A673 (cell line): ENCODE measurements at regions not wholly inside any gene's neighbourhood (a gene's known extent, or its start where the extent isn't known, plus 50 kb on each side); places are given as distances from the start of the nearest gene placed in this dataset.

Source experiments
- BruUV-seq: library from RNA; stranded (reverse); fragments of 400-500 nt; replicated peaks from 2 replicates; lab custom pipeline; 2021; lab: Mats Ljungman, UMichigan
- CTCF ChIA-PET: fragments of 300-600 bp; sonication (Branson Sonifier 250); formaldehyde crosslinking; loops from one replicate; lab custom pipeline; 2022; ENCODE audit warnings: antibody characterized with exemption; lab: Charles Lee
- POLR2A ChIA-PET: fragments of 300-600 bp; sonication (Branson Sonifier 250); formaldehyde crosslinking; loops from one replicate; lab custom pipeline; 2022; ENCODE audit warnings: antibody characterized with exemption; ENCODE audit not compliant: low non-redundant PET; lab: Charles Lee
- DNase-seq: peaks from one replicate; pipeline ENCODE4 v3.0.0-alpha.2; 2015; ENCODE audit warnings: low spot score
- H3K27ac ChIP-seq: fragments of 200-600 bp; sonication (generic); 2 replicates; pipeline ENCODE4 v1.5.1; 2016; ENCODE audit warnings: mixed run types, low read depth, mild to moderate bottlenecking, mixed read lengths, antibody characterized with exemption, low read length; ENCODE audit not compliant: poor library complexity, severe bottlenecking
- H3K27me3 ChIP-seq: fragments of 200-600 bp; sonication (generic); replicated peaks from 2 replicates; pipeline ENCODE4 v1.6.1; 2017; ENCODE audit warnings: mixed run types, low read depth, mild to moderate bottlenecking, mixed read lengths, antibody characterized with exemption, low read length; ENCODE audit not compliant: insufficient read depth, poor library complexity
- H3K36me3 ChIP-seq: fragments of 200-600 bp; sonication (generic); 2 replicates; pipeline ENCODE4 v1.6.1; 2016; ENCODE audit warnings: mixed run types, mild to moderate bottlenecking, mixed read lengths, antibody characterized with exemption, low read length; ENCODE audit not compliant: insufficient read depth, poor library complexity, severe bottlenecking
- H3K4me1 ChIP-seq: fragments of 200-600 bp; sonication (generic); 2 replicates; pipeline ENCODE4 v1.6.1; 2017; ENCODE audit warnings: mixed run types, mild to moderate bottlenecking, mixed read lengths, antibody characterized with exemption, low read length; ENCODE audit not compliant: insufficient read depth, poor library complexity, severe bottlenecking
- H3K4me3 ChIP-seq: fragments of 200-600 bp; sonication (generic); 2 replicates; pipeline ENCODE4 v1.5.1; 2016; ENCODE audit warnings: low read depth, mixed run types, mild to moderate bottlenecking, mixed read lengths, low read length; ENCODE audit not compliant: poor library complexity, severe bottlenecking
- H3K9me3 ChIP-seq: fragments of 200-600 bp; sonication (generic); 2 replicates; pipeline ENCODE4 v1.6.1; 2016; ENCODE audit warnings: mixed run types, low read depth, mild to moderate bottlenecking, mixed read lengths, antibody characterized with exemption, low read length; ENCODE audit not compliant: poor library complexity, severe bottlenecking
- EZH2 ChIP-seq: fragments of 200-600 bp; sonication (generic); IDR thresholded peaks from 2 replicates; pipeline ENCODE4 v1.6.1; 2017; ENCODE audit warnings: borderline replicate concordance, low read depth, mild to moderate bottlenecking, mixed read lengths, antibody characterized with exemption, low read length; ENCODE audit not compliant: poor library complexity, severe bottlenecking
- intact Hi-C: fragments of 100-400 bp; cut with micrococcal nuclease; formaldehyde crosslinking; loops from one replicate; pipeline ENCODE4 v1.10.0; 2022; ENCODE audit not compliant: unreplicated experiment
- TF ChIP-seq, protein P1 (sequence below): fragments of 300-800, 200-600 bp; sonication (generic); conservative IDR thresholded peaks from 2 replicates; pipeline ENCODE4 v1.5.1; 2017; ENCODE audit warnings: low read depth, mild to moderate bottlenecking, antibody characterized with exemption, low read length, moderate library complexity, mixed read lengths

DNA sequence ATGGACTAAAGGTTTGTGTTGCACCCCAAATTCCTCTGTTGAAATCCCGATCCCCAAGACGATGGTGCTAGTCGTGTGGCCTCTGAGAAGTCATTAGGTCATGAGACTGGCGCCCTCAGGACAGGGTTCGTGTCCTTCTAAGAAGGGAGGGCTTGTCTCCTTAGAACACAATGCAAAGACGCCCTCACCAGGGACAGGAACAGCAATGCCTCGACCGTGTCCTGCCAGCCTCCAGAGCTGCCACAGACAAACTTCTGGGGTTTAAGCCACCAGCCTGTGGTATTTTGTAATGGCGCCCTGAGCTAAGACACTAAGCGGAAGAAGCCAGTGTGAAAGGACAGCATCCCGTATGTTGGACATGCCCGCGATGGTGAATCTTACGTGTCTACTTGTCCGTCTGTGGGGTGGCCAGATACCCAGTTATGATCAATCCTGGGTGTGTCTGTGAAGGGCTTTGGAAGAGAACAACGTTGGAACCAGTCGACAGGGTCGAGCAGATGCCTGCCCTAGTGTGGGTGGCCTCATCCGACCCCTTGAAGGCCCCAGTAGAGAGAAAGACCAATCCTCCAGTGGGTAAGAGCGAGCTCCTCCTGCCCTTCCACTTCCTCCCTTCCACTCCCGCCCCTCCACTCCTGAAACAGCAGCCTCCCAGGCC is 279.2 kb upstream of the IRX2 start:
- POLR2A ChIA-PET: no interaction called here
- Histone ChIP-seq H3K9me3 (peaks cover 19% of the 10 kb centered on the region), H3K4me1 (no peaks in the 10 kb centered on the region), H3K27ac (no peak overlapping the region), H3K4me3 (no peak overlapping the region), H3K36me3 (no peaks in the 10 kb centered on the region), H3K27me3 (no peaks in the 10 kb centered on the region)
- no TSS peak for BruUV-seq
- TF ChIP-seq, protein P1, sequence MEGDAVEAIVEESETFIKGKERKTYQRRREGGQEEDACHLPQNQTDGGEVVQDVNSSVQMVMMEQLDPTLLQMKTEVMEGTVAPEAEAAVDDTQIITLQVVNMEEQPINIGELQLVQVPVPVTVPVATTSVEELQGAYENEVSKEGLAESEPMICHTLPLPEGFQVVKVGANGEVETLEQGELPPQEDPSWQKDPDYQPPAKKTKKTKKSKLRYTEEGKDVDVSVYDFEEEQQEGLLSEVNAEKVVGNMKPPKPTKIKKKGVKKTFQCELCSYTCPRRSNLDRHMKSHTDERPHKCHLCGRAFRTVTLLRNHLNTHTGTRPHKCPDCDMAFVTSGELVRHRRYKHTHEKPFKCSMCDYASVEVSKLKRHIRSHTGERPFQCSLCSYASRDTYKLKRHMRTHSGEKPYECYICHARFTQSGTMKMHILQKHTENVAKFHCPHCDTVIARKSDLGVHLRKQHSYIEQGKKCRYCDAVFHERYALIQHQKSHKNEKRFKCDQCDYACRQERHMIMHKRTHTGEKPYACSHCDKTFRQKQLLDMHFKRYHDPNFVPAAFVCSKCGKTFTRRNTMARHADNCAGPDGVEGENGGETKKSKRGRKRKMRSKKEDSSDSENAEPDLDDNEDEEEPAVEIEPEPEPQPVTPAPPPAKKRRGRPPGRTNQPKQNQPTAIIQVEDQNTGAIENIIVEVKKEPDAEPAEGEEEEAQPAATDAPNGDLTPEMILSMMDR: no peak
- no peak for TF ChIP-seq EZH2
- intact Hi-C loops: no loop called here
- DNase-seq: no peak
- CTCF ChIA-PET: no interaction called here

DNA sequence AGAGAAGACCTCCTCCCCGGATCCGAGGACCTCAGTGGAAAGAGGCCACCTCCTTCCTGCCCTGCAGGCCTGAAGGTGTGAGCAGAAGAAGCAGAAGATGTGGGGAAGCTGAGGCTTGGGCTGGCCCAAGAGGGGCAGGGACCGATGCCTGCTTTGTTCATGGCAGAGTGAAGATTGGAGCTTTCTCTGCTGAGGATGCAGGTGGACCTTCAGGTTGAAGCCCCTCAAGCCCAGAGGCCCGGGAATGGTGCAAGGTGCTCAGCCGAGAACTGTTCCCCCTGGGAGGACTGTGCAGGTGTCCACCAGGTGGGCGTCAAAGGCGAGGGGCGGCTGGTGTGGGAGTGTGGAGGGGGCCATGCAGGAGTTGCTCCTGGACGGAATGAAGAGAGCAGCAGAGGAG is 277.9 kb upstream of the IRX2 start:
- Histone ChIP-seq H3K9me3 (peaks cover 20% of the 10 kb centered on the region), H3K36me3 (no peaks in the 10 kb centered on the region), H3K27ac (no peak overlapping the region), H3K4me3 (no peak overlapping the region), H3K4me1 (no peaks in the 10 kb centered on the region), H3K27me3 (no peaks in the 10 kb centered on the region)
- ChIA-PET CTCF (no interaction called here), POLR2A (no interaction called here)
- no peak for TF ChIP-seq EZH2
- TF ChIP-seq, protein P1: no peak
- no peak for DNase-seq
- intact Hi-C loops: no loop called here
- BruUV-seq: no TSS peak

DNA sequence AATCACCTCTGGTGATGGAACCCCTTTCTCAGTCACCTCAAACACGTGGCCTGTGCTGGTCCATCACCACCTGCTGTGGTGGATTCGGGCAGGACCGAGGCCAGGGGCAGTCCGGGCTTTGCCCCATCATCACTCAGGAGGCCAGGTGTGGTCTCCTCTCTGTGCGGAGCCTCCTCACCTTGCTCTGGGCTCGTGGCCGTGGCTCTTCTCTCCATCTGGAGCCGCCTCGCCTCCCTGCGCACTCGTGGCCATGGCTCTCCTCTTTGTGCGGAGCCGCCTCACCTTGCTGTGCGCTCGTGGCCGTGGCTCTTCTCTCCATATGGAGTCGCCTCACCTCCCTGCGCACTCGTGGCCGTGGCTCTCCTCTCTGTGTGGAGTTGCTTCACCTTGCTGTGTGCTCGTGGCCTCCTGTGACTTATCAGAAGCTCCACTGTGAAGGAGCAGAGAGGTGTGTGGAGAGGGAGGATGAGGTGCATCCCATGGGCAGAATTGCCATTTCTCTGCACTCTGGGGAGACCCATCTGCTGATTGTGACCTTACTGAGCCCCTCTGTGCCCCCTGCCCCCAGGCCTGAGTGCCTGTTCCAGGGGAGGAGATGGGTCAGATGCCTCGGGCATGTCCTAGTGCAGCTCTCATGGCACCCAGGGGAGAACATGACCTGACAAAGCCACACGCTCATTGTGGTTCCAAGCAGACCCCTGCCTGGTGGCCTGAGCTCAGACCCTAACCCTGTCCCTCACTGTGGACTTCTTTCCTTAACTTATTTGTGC is 276.6 kb upstream of the IRX2 start:
- H3K27ac ChIP-seq: no peak overlapping the region
- BruUV-seq: no TSS peak
- H3K4me1 ChIP-seq: no peaks in the 10 kb centered on the region
- H3K27me3 ChIP-seq: no peaks in the 10 kb centered on the region
- no peak for DNase-seq
- intact Hi-C loops: no loop called here
- H3K4me3 ChIP-seq: no peak overlapping the region
- CTCF ChIA-PET: no interaction called here
- H3K9me3 ChIP-seq: peaks cover 29% of the 10 kb centered on the region
- TF ChIP-seq EZH2: no peak
- TF ChIP-seq, protein P1: no peak
- H3K36me3 ChIP-seq: no peaks in the 10 kb centered on the region
- POLR2A ChIA-PET: no interaction called here
